IgD-negative memory B cell (primary cell): ENCODE measurements at regions not wholly inside any gene's neighbourhood (a gene's known extent, or its start where the extent isn't known, plus 50 kb on each side); places are given as distances from the start of the nearest gene placed in this dataset.
"Not testable (repeated sequence)": the region's sequence is repeated elsewhere in the genome, so short reads cannot be mapped to it uniquely, and the experiment has no call there.

Experiments used
- H3K27ac Mint-ChIP-seq, 3 donors: one replicate each; pipeline ENCODE4 v1.8.0; 2020 to 2022; ENCODE audit warnings: mild to moderate bottlenecking in 3 of 3, mixed read lengths in 3 of 3, moderate library complexity in 1 of 3
- H3K27me3 Mint-ChIP-seq: one replicate; pipeline ENCODE4 v1.8.0; 2021; ENCODE audit warnings: mixed read lengths
- H3K36me3 Mint-ChIP-seq: one replicate; pipeline ENCODE4 v1.8.0; 2020; ENCODE audit warnings: mild to moderate bottlenecking, mixed read lengths
- H3K4me1 Mint-ChIP-seq, 3 donors: one replicate each; pipeline ENCODE4 v1.8.0; 2020 to 2022; ENCODE audit warnings: mixed read lengths in 3 of 3, mild to moderate bottlenecking in 1 of 3
- H3K4me3 Mint-ChIP-seq, 4 donors: one replicate each; pipeline ENCODE4 v1.8.0; 2020 to 2022; ENCODE audit warnings: mild to moderate bottlenecking in 4 of 4, mixed read lengths in 4 of 4, moderate library complexity in 3 of 4
- H3K9me3 Mint-ChIP-seq, 3 donors: one replicate each; pipeline ENCODE4 v1.8.0; 2020 to 2021; ENCODE audit warnings: mixed read lengths in 3 of 3, mild to moderate bottlenecking in 1 of 3

- Mint-ChIP-seq H3K36me3 (no peaks in the 10 kb centered on the region), H3K4me3 (no peak overlapping the region), H3K27me3 (peaks cover 3% of the 10 kb centered on the region), H3K4me1 (no peaks in the 10 kb centered on the region), H3K27ac (no peak overlapping the region), H3K9me3 (peaks cover 0 to 3% (median under 1%) of the 10 kb centered on the region in 3 donors)
Observed at GRCh38 chr15:59828861-59829260, 139.7 kb upstream of the BNIP2 start.

DNA sequence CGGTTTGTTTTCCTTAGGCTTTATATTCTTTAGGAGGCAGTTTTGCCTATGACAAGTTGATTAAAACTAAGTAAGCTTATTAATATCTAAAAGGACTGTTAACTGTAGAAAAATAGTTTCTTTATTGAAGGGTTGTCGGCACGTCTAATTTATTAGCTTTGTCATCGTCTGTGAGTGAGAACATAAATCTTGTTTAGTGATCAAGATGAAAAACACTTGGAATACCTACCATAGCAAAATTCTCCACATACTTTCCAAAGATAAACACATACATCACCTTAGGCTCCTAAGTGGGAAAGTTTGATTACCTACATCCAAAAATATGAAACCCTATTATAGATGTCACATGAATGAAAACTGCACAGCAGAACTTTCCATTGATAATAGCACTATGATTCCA lies 139.1 kb upstream of the BNIP2 start:
- no peaks in the 10 kb centered on the region for H3K4me1 Mint-ChIP-seq
- H3K9me3 Mint-ChIP-seq: peaks cover 2 to 4% (median 3%) of the 10 kb centered on the region in 3 donors
- H3K27ac Mint-ChIP-seq: no peak overlapping the region
- H3K27me3 Mint-ChIP-seq: peaks cover 6% of the 10 kb centered on the region
- no peaks in the 10 kb centered on the region for H3K36me3 Mint-ChIP-seq
- no peak overlapping the region for H3K4me3 Mint-ChIP-seq

GRCh38 chr15:59825901-59826300 lies 136.8 kb upstream of the BNIP2 start:
- no peak overlapping the region for H3K4me3 Mint-ChIP-seq
- no peaks in the 10 kb centered on the region for H3K36me3 Mint-ChIP-seq
- peaks cover 7% of the 10 kb centered on the region for H3K27me3 Mint-ChIP-seq
- H3K4me1 Mint-ChIP-seq: no peaks in the 10 kb centered on the region
- H3K9me3 Mint-ChIP-seq: peaks cover 2 to 4% (median 3%) of the 10 kb centered on the region in 3 donors
- no peak overlapping the region for H3K27ac Mint-ChIP-seq

DNA sequence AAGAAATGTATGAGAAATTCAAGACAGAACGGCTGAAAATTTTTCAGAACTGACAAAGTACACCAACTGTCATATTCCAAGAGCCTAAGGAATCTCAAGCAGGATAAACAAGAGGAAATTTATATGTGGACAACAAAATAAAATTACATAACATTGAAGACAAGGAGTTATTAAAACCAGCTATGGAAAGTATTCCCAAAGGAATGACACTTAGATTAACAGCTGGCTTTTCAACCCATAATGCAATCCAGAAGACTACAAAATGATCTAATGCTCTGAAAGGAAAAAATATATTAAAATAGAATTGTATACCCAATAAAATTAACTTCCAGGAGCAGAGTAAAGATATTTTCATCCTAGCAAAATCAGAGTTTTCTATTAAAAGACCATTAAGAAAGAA lies 132.2 kb upstream of the BNIP2 start:
- peaks cover 2 to 4% (median 3%) of the 10 kb centered on the region in 3 donors for H3K9me3 Mint-ChIP-seq
- peaks cover 0 to 3% (median 0%) of the 10 kb centered on the region in 3 donors for H3K4me1 Mint-ChIP-seq
- H3K36me3 Mint-ChIP-seq: no peaks in the 10 kb centered on the region
- no peak overlapping the region for H3K27ac Mint-ChIP-seq
- no peak overlapping the region for H3K4me3 Mint-ChIP-seq
- peaks cover 14% of the 10 kb centered on the region for H3K27me3 Mint-ChIP-seq

DNA sequence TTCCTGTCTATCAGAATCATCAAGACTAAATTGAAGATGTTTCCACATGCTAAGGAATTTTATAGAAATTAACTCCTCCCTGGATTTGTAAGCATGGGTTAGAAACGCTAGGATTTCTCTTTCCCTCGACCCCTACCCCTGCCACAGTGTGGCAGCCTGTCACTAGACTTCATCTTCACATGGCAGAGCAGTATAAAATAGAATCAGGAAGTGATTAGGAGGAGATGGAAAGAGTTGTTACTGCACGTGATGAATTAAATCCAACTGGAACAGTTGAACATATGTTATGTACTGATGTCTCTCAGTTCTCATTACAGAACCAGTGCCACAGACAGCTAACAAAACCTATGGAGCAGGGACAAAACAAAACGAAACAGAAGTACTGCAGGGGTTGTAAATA lies 130.0 kb upstream of the BNIP2 start:
- H3K36me3 Mint-ChIP-seq: no peaks in the 10 kb centered on the region
- no peak overlapping the region for H3K4me3 Mint-ChIP-seq
- H3K9me3 Mint-ChIP-seq: peaks cover 0 to 4% (median 2%) of the 10 kb centered on the region in 3 donors
- H3K4me1 Mint-ChIP-seq: peaks cover 0 to 3% (median 0%) of the 10 kb centered on the region in 3 donors
- H3K27ac Mint-ChIP-seq: no peak overlapping the region
- peaks cover 19% of the 10 kb centered on the region for H3K27me3 Mint-ChIP-seq

GRCh38 chr15:59818336-59818735 lies 129.2 kb upstream of the BNIP2 start:
- peaks cover 0 to 3% (median 0%) of the 10 kb centered on the region in 3 donors for H3K4me1 Mint-ChIP-seq
- no peak overlapping the region for H3K4me3 Mint-ChIP-seq
- H3K36me3 Mint-ChIP-seq: no peaks in the 10 kb centered on the region
- H3K9me3 Mint-ChIP-seq: peaks cover 0 to under 1% (median 0%) of the 10 kb centered on the region in 3 donors
- H3K27me3 Mint-ChIP-seq: peaks cover 19% of the 10 kb centered on the region
- H3K27ac Mint-ChIP-seq: no peak overlapping the region

DNA sequence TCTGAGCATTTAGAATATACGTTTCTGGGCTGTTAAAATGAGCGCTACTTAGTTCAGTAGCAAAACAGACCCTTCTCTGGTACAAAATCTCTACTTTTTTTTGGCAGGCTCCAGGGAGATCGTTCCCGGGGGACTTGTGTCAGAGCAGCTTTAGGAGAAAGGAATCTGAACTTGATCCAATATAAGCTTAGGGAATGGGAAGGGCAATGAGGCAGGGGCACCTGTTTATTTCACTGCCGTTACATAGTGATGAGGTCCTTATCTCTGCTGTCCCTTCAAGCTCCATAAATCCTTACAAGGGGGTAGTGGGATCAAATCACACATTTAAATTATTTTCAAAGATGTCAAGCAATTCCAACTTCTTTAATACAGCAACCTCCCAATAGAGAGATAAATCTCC lies 128.7 kb upstream of the BNIP2 start:
- no peak overlapping the region for H3K27ac Mint-ChIP-seq
- peaks cover 0 to 3% (median 0%) of the 10 kb centered on the region in 3 donors for H3K4me1 Mint-ChIP-seq
- no peaks in the 10 kb centered on the region for H3K9me3 Mint-ChIP-seq
- H3K27me3 Mint-ChIP-seq: peaks cover 18% of the 10 kb centered on the region
- H3K4me3 Mint-ChIP-seq: no peak overlapping the region
- no peaks in the 10 kb centered on the region for H3K36me3 Mint-ChIP-seq

DNA sequence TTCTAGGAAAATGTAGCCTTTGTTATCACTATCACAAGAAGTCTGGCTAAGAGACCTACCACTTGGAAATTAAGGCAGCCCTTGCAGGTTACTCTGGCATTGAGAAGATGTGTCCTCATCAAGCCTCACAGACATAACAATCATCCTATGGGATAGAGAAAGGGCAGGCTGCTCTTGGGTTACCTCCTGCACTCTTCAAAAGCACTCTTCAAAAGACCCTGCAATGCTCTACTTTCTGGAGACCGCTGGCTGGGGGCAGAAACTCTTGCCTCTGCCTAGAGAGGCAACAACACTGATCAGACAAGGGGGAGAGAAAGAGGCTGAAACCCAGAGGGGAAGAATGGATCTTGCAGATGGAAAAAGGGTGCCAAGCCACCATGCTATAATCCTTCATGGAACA lies 127.9 kb upstream of the BNIP2 start:
- Mint-ChIP-seq H3K4me1 (peaks cover 0 to 3% (median 0%) of the 10 kb centered on the region in 3 donors), H3K4me3 (no peak overlapping the region), H3K36me3 (no peaks in the 10 kb centered on the region), H3K27ac (no peak overlapping the region), H3K27me3 (peaks cover 18% of the 10 kb centered on the region), H3K9me3 (no peaks in the 10 kb centered on the region)

DNA sequence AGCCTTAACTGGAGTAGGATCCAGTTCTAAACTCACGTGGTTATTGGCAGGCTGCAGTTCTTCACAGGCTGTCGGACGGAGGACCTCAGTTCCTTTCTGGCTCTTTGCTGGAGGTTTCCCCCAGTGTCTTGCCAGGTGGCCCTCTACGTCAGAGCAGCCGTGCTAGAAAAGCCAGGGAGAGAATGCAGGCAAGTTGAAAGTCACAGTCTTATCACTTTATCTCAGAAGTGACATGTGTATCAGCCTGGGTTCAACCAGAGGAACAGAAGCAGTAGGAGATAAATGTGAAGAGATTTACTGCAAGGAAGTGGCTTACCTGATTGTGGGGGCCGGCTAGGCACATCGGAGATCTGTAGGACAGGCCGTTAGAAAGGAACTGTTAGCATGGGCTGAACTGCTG lies 125.3 kb upstream of the BNIP2 start:
- Mint-ChIP-seq H3K4me3 (no peak overlapping the region), H3K4me1 (peaks cover 0 to 2% (median 0%) of the 10 kb centered on the region in 3 donors), H3K9me3 (peaks cover 0 to 2% (median 0%) of the 10 kb centered on the region in 3 donors), H3K27ac (no peak overlapping the region), H3K27me3 (peaks cover 14% of the 10 kb centered on the region), H3K36me3 (no peaks in the 10 kb centered on the region)

DNA sequence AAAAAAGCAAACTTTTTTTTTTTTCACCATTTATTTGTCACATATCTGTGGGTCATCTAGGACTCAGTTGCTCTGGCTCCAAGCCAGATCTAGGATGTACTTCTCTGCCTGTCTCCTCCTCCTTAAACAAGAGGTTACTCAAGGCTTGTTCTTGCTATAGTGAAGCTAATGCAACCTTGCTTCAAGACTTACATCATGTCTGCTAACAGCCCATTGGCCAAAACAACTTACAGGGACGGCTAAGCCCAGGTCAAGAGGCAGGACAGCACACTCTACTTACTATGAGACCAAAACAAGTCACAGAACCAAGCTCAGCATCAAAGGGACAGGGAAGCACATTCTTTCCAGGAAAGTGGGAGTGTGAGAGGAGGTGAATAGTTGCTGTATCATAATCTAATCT lies 123.8 kb upstream of the BNIP2 start:
- Mint-ChIP-seq H3K9me3 (peaks cover 0 to 2% (median 0%) of the 10 kb centered on the region in 3 donors), H3K4me3 (no peak overlapping the region), H3K27me3 (peaks cover 11% of the 10 kb centered on the region), H3K36me3 (no peaks in the 10 kb centered on the region), H3K4me1 (no peaks in the 10 kb centered on the region), H3K27ac (no peak overlapping the region)

- Mint-ChIP-seq H3K4me1 (no peaks in the 10 kb centered on the region), H3K9me3 (peaks cover 0 to 2% (median 0%) of the 10 kb centered on the region in 3 donors), H3K4me3 (no peak overlapping the region), H3K27me3 (peaks cover 11% of the 10 kb centered on the region), H3K36me3 (no peaks in the 10 kb centered on the region), H3K27ac (no peak overlapping the region)
Observed at GRCh38 chr15:59812250-59812870, 123.2 kb upstream of the BNIP2 start.

- not testable (repeated sequence) for H3K36me3 Mint-ChIP-seq
- peak overlapping the region in 2 of 3 donors; percentile 65 to 87 for H3K27ac Mint-ChIP-seq
Observed at GRCh38 chr15:59803293-59803966, 114.3 kb upstream of the BNIP2 start.

GRCh38 chr15:59801649-59802048 lies 112.5 kb upstream of the BNIP2 start:
- no peaks in the 10 kb centered on the region for H3K36me3 Mint-ChIP-seq
- peaks cover 16 to 31% (median 28%) of the 10 kb centered on the region in 3 donors for H3K4me1 Mint-ChIP-seq
- no peak overlapping the region for H3K27ac Mint-ChIP-seq
- peaks cover 0 to 2% (median 0%) of the 10 kb centered on the region in 3 donors for H3K9me3 Mint-ChIP-seq
- H3K4me3 Mint-ChIP-seq: no peak overlapping the region
- peaks cover 7% of the 10 kb centered on the region for H3K27me3 Mint-ChIP-seq

More at GRCh38 chr15:59803293-59803966, 114.3 kb upstream of the BNIP2 start:
- not testable (repeated sequence) for H3K27me3 Mint-ChIP-seq, H3K9me3 Mint-ChIP-seq
- peaks cover 10 to 25% (median 25%) of the 10 kb centered on the region in 3 donors for H3K4me1 Mint-ChIP-seq
- peak overlapping the region; percentile 67 to 88 (median 77) for H3K4me3 Mint-ChIP-seq

GRCh38 chr15:59798605-59798917 lies 109.4 kb upstream of the BNIP2 start:
- Mint-ChIP-seq H3K27ac (no peak overlapping the region), H3K36me3 (no peaks in the 10 kb centered on the region), H3K27me3 (peaks cover 14% of the 10 kb centered on the region), H3K4me1 (peaks cover 20 to 34% (median 23%) of the 10 kb centered on the region in 3 donors), H3K9me3 (peaks cover 0 to 1% (median 0%) of the 10 kb centered on the region in 3 donors), H3K4me3 (peak overlapping the region in 1 of 4 donors; percentile 41)

DNA sequence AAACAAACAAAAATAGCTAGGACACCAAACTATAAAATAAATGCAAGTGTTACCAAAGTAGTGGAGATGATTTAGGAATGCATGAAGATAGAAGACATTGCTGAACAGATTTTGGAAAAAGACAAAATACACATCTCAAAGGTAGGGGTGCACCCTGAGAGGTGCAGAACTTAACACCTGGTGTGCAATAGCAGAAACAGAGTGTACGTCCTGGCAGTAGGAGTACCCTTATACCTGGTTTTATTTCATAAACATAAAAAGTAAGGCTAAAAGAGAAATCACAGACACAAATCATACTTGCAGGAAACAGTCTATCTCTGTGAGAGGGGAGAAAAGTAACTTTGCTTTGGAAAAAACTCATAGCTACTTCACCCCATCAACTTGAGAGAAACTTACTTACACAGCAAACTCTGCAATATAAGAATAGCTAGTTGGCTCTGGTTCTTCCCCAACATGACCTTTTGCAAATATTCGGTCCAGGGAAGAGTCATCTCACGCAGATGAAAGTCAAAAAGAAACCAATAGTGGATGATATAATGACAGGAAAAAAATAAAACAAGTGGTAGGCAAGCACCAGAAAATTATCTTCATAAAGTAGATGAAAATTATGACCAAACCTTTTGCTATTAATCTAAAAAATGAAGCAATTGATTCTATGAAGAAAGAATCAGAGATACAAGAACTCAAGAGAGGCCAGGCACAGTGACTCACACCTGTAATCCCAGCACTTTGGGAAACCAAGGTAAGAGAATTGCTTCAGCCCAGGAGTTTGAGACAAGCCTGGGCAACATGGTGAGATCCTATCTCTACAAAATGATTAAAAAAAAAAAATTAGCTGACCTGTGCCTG lies 108.9 kb upstream of the BNIP2 start:
- Mint-ChIP-seq H3K4me1 (peaks cover 17 to 28% (median 20%) of the 10 kb centered on the region in 3 donors), H3K36me3 (no peaks in the 10 kb centered on the region), H3K27ac (no peak overlapping the region), H3K27me3 (peaks cover 14% of the 10 kb centered on the region), H3K9me3 (peaks cover 0 to 1% (median 0%) of the 10 kb centered on the region in 3 donors), H3K4me3 (peak overlapping the region in 1 of 4 donors; percentile 41)
